ENCODE measurements at regions not wholly inside any gene's neighbourhood (a gene's known extent, or its start where the extent isn't known, plus 50 kb on each side); places are given as distances from the start of the nearest gene placed in this dataset.

DNA sequence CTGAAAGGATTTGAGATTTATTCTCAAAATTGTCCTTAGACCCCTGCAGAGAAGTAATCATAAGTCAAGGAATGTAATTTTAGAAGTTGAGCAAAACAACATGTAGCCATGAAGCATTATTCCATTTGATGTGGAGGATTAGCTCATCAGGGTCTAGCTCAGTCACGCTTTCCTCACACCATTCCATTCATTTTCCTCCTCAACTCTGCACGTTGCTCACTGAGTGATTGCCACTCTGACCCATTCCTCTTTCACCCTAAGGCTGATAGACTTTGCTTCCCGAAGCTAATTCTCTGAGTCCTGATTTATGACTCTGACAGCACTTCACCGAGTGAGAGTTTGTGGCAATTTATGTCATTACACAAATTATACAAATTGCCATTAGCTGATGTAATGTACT lies 820.6 kb upstream of the PIK3C3 start:
- no peaks in the 10 kb centered on the region for H3K4me1 ChIP-seq (ENCODE audit: control insufficient read depth, insufficient read depth, low read length)
- DNase-seq (ENCODE audit: low read depth, low spot score) (no peak), ATAC-seq (no peak), FAIRE-seq (no peak)
- no peaks in the 10 kb centered on the region for H3K79me2 ChIP-seq (ENCODE audit: control insufficient read depth, insufficient read depth, low read length)
- ChIA-PET SMC1A (ENCODE audit: uncharacterized antibody, unreplicated experiment) (no interaction called here), POLR2A (no interaction called here), RAD21 (ENCODE audit: unreplicated experiment) (no interaction called here), CTCF (interaction anchor here (1.0 kb wide), 1 partner anchor 18 kb away, joined by 3 read pairs; no protein-coding TSS in a partner anchor)
- H3K4me3 ChIP-seq = no peak overlapping the region
- in situ Hi-C loops (cut with MboI) = no loop called here
- no peaks in the 10 kb centered on the region for H4K20me1 ChIP-seq (ENCODE audit: control insufficient read depth, insufficient read depth)
- no peak overlapping the region for H3K4me2 ChIP-seq (ENCODE audit: control insufficient read depth, insufficient read depth)
- TF ChIP-seq MYB (IDR thresholded peaks at IDR 0.05; ENCODE audit: borderline replicate concordance, low read depth, low read length) (no peak), ZNF622 (IDR thresholded peaks at IDR 0.05) (no peak), FOXK2 (IDR thresholded peaks at IDR 0.05) (no peak), POLR2AphosphoS2 (IDR thresholded peaks at IDR 0.05; ENCODE audit: low read depth, low read length) (no peak), RAD21 (IDR thresholded peaks at IDR 0.05; ENCODE audit: insufficient read depth, low read depth, low read length) (no peak), MEF2A (IDR thresholded peaks at IDR 0.05; ENCODE audit: insufficient read depth, low read depth, low read length) (no peak), CREB1 (IDR thresholded peaks at IDR 0.05; ENCODE audit: low read depth) (no peak), SPI1 (IDR thresholded peaks at IDR 0.05; ENCODE audit: borderline replicate concordance, insufficient read depth, low read depth, low read length) (no peak), POLR2AphosphoS5 (IDR thresholded peaks at IDR 0.05; ENCODE audit: low read length) (no peak), WRNIP1 (IDR thresholded peaks at IDR 0.05; ENCODE audit: borderline replicate concordance, low read depth, low read length) (no peak), ASH2L (IDR thresholded peaks at IDR 0.05; ENCODE audit: borderline replicate concordance, low read depth) (no peak), TAF1 (IDR thresholded peaks at IDR 0.05; ENCODE audit: borderline replicate concordance, low read depth, low read length) (no peak), NFYB (IDR thresholded peaks at IDR 0.05; ENCODE audit: insufficient read depth, low read depth, low read length) (no peak), POU2F2 (IDR thresholded peaks at IDR 0.05; ENCODE audit: borderline replicate concordance, low read depth, low read length) (no peak), SMAD5 (IDR thresholded peaks at IDR 0.05; ENCODE audit: low read depth) (no peak), CBX5 (IDR thresholded peaks at IDR 0.05; ENCODE audit: low read depth) (no peak), ETV6 (conservative IDR thresholded peaks at IDR 0.05 in 1 of 2, IDR thresholded peaks at IDR 0.05 in 1 of 2; ENCODE audit: borderline replicate concordance in 1 of 2, low read depth in 1 of 2) (no peak), CHD1 (IDR thresholded peaks at IDR 0.05; ENCODE audit: low read depth, low read length) (no peak)
- TF ChIP-seq, protein P1, sequence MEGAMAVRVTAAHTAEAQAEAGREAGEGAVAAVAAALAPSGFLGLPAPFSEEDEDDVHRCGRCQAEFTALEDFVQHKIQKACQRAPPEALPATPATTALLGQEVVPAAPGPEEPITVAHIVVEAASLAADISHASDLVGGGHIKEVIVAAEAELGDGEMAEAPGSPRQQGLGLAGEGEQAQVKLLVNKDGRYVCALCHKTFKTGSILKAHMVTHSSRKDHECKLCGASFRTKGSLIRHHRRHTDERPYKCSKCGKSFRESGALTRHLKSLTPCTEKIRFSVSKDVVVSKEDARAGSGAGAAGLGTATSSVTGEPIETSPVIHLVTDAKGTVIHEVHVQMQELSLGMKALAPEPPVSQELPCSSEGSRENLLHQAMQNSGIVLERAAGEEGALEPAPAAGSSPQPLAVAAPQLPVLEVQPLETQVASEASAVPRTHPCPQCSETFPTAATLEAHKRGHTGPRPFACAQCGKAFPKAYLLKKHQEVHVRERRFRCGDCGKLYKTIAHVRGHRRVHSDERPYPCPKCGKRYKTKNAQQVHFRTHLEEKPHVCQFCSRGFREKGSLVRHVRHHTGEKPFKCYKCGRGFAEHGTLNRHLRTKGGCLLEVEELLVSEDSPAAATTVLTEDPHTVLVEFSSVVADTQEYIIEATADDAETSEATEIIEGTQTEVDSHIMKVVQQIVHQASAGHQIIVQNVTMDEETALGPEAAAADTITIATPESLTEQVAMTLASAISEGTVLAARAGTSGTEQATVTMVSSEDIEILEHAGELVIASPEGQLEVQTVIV (IDR thresholded peaks at IDR 0.05; ENCODE audit: borderline replicate concordance, partially characterized antibody) = no peak
- no peaks in the 10 kb centered on the region for H3K36me3 ChIP-seq (ENCODE audit: control insufficient read depth in 2 of 2, insufficient read depth in 2 of 2, low read length in 1 of 2)
- BruUV-seq (replicated peaks) = no TSS peak
- intact Hi-C loops (cut with micrococcal nuclease; ENCODE audit: unreplicated experiment) = no loop called here
- no peak overlapping the region for H3K9ac ChIP-seq (ENCODE audit: control insufficient read depth, insufficient read depth, low read length)
- WGBS (ENCODE audit: insufficient coverage, insufficient replicate concordance, low lambda C conversion rate, missing lambda C conversion rate) = 0% methylated on average over 4 of the region's 4 CpGs
- H3K9me3 ChIP-seq (replicated peaks; ENCODE audit: control insufficient read depth, insufficient read depth, low read length) = no peaks in the 10 kb centered on the region
- H3K27me3 ChIP-seq (replicated peaks in 1 of 2; ENCODE audit: control insufficient read depth in 2 of 2, insufficient read depth in 2 of 2, low read length in 1 of 2) = no peaks in the 10 kb centered on the region
- no peak overlapping the region for H2AFZ ChIP-seq (ENCODE audit: control insufficient read depth, low read depth, low read length)
- H3K27ac ChIP-seq (ENCODE audit: control insufficient read depth, insufficient read depth) = no peak overlapping the region

Measured in GM12878 (cell line).